GM12873 (cell line): ENCODE measurements at regions not wholly inside any gene's neighbourhood (a gene's known extent, or its start where the extent isn't known, plus 50 kb on each side); places are given as distances from the start of the nearest gene placed in this dataset.

Experiments used
- CTCF ChIP-seq: IDR thresholded peaks from 2 replicates; pipeline ENCODE4 v1.5.1; 2012; ENCODE audit warnings: low read depth, mild to moderate bottlenecking, moderate library complexity, low read length, control low read depth; ENCODE audit not compliant: insufficient read depth; ENCODE audit errors: missing control alignments

- no peak for TF ChIP-seq CTCF
Observed at GRCh38 chr1:106912131-106912530, 144.3 kb upstream of the PRMT6 start.

- no peak for TF ChIP-seq CTCF
Observed at GRCh38 chr1:106921186-106921585, 135.3 kb upstream of the PRMT6 start.

GRCh38 chr1:106924360-106924759 lies 132.1 kb upstream of the PRMT6 start:
- TF ChIP-seq CTCF = no peak

GRCh38 chr1:106925750-106926149 lies 130.7 kb upstream of the PRMT6 start:
- no peak for TF ChIP-seq CTCF

GRCh38 chr1:106926803-106927582 lies 129.5 kb upstream of the PRMT6 start:
- TF ChIP-seq CTCF = no peak

GRCh38 chr1:106937104-106937503 lies 119.4 kb upstream of the PRMT6 start:
- TF ChIP-seq CTCF = no peak

- no peak for TF ChIP-seq CTCF
Observed at GRCh38 chr1:106944721-106945120, 111.8 kb upstream of the PRMT6 start.
